ENCODE measurements at regions not wholly inside any gene's neighbourhood (a gene's known extent, or its start where the extent isn't known, plus 50 kb on each side); places are given as distances from the start of the nearest gene placed in this dataset.

DNA sequence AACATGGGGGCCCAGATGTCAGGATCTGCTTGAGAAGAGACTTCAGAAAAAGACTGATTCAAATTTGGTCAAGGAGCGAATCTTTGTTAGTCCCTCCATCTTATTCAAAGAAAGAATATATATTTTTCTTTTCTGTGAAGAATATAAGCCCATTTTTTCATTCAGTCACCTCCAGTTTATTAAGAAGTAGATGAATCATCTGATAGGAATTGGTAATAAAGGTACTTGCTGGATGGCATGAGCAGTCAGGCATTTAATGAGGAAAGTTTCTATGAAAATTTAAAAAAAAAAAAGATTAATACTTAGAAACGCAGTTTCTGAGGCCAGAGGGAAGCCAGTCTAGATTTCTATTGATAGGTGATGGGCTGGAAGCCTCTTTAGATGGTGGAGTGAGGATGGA is 373.1 kb upstream of the SMC2 start:
- TF ChIP-seq, protein P1, sequence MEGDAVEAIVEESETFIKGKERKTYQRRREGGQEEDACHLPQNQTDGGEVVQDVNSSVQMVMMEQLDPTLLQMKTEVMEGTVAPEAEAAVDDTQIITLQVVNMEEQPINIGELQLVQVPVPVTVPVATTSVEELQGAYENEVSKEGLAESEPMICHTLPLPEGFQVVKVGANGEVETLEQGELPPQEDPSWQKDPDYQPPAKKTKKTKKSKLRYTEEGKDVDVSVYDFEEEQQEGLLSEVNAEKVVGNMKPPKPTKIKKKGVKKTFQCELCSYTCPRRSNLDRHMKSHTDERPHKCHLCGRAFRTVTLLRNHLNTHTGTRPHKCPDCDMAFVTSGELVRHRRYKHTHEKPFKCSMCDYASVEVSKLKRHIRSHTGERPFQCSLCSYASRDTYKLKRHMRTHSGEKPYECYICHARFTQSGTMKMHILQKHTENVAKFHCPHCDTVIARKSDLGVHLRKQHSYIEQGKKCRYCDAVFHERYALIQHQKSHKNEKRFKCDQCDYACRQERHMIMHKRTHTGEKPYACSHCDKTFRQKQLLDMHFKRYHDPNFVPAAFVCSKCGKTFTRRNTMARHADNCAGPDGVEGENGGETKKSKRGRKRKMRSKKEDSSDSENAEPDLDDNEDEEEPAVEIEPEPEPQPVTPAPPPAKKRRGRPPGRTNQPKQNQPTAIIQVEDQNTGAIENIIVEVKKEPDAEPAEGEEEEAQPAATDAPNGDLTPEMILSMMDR (conservative IDR thresholded peaks at IDR 0.05 in 1 of 2, IDR thresholded peaks at IDR 0.05 in 1 of 2; ENCODE audit: extremely low read depth in 1 of 2, insufficient read depth in 1 of 2, low read depth in 1 of 2, low read length in 2 of 2) = no peak
- TF ChIP-seq EZH2 (IDR thresholded peaks at IDR 0.05; ENCODE audit: borderline replicate concordance, low read length) = no peak

Data from mammary epithelial cell (primary cell).